WTC11 (cell line): ENCODE measurements at regions not wholly inside any gene's neighbourhood (a gene's known extent, or its start where the extent isn't known, plus 50 kb on each side); places are given as distances from the start of the nearest gene placed in this dataset.

Experiments used
- ATAC-seq: fragments of 200-7000 bp; cut with Tn5 transposase; 2 replicates; pipeline ENCODE4 v1.10.0; 2021; ENCODE audit warnings: mild to moderate bottlenecking, moderate library complexity
- CTCF ChIA-PET: fragments of 300-600 bp; sonication (Branson Sonifier 250); formaldehyde crosslinking; loops from one replicate; lab custom pipeline; 2021; ENCODE audit warnings: antibody characterized with exemption; lab: Charles Lee
- POLR2A ChIA-PET: fragments of 350-600 bp; sonication (Branson Sonifier 250); formaldehyde crosslinking; loops from one replicate; lab custom pipeline; 2021; ENCODE audit warnings: antibody characterized with exemption; lab: Charles Lee
- DNase-seq: peaks from one replicate; pipeline ENCODE4 v3.0.0; 2021; ENCODE audit warnings: low spot score
- H3K27ac Mint-ChIP-seq: 2 replicates; pipeline ENCODE4 v1.8.0; 2021; ENCODE audit warnings: mixed read lengths
- H3K27me3 Mint-ChIP-seq: 2 replicates; pipeline ENCODE4 v1.8.0; 2021; ENCODE audit warnings: low read depth, mild to moderate bottlenecking, moderate library complexity, mixed read lengths
- H3K36me3 Mint-ChIP-seq: 2 replicates; pipeline ENCODE4 v1.8.0; 2021; ENCODE audit warnings: mixed read lengths
- H3K4me1 Mint-ChIP-seq: 2 replicates; pipeline ENCODE4 v1.8.0; 2022; ENCODE audit warnings: mixed read lengths
- H3K4me3 Mint-ChIP-seq: 2 replicates; pipeline ENCODE4 v1.8.0; 2021; ENCODE audit warnings: mild to moderate bottlenecking, moderate library complexity, mixed read lengths
- H3K9me3 Mint-ChIP-seq: 2 replicates; pipeline ENCODE4 v1.8.0; 2021; ENCODE audit warnings: mixed read lengths
- AR ChIP-seq: fragments of 250-450 bp; sonication (Bioruptor Pico); IDR thresholded peaks from 2 replicates; pipeline ENCODE4 v1.9.0; 2021; ENCODE audit warnings: mild to moderate bottlenecking
- ATF1 ChIP-seq: sonication (generic); formaldehyde crosslinking; IDR thresholded peaks from 2 replicates; pipeline ENCODE4 v1.8.1; 2023; ENCODE audit warnings: mild to moderate bottlenecking, moderate library complexity, missing genetic modification reagents
- HMGXB4 ChIP-seq: sonication (generic); formaldehyde crosslinking; IDR thresholded peaks from 2 replicates; pipeline ENCODE4 v1.8.1; 2023; ENCODE audit warnings: mild to moderate bottlenecking, moderate library complexity, missing genetic modification reagents
- MXD4 ChIP-seq: fragments of 250-450 bp; sonication (Bioruptor Pico); IDR thresholded peaks from 2 replicates; pipeline ENCODE4 v1.8.0; 2021; ENCODE audit warnings: mild to moderate bottlenecking, moderate library complexity, borderline replicate concordance
- NFATC4 ChIP-seq: fragments of 250-450 bp; sonication (Bioruptor Pico); IDR thresholded peaks from 2 replicates; pipeline ENCODE4 v1.9.0; 2021; ENCODE audit warnings: mild to moderate bottlenecking
- NR2C2 ChIP-seq: sonication (generic); formaldehyde crosslinking; IDR thresholded peaks from 2 replicates; pipeline ENCODE4 v1.8.0; 2022; ENCODE audit warnings: mild to moderate bottlenecking, missing genetic modification reagents
- RORB ChIP-seq: fragments of 250-450 bp; sonication (Bioruptor Pico); IDR thresholded peaks from 2 replicates; pipeline ENCODE4 v1.9.0; 2021; ENCODE audit warnings: mild to moderate bottlenecking
- ZBTB43 ChIP-seq: sonication (generic); formaldehyde crosslinking; IDR thresholded peaks from 2 replicates; pipeline ENCODE4 v1.8.1; 2023; ENCODE audit warnings: mild to moderate bottlenecking, missing genetic modification reagents
- ZNF121 ChIP-seq: sonication (generic); formaldehyde crosslinking; IDR thresholded peaks from 2 replicates; pipeline ENCODE4 v1.8.0; 2023; ENCODE audit warnings: missing genetic modification reagents
- ZNF138 ChIP-seq: sonication (generic); formaldehyde crosslinking; conservative IDR thresholded peaks from 2 replicates; pipeline ENCODE4 v1.8.1; 2022; ENCODE audit warnings: mild to moderate bottlenecking, moderate library complexity, missing genetic modification reagents
- TF ChIP-seq, protein P1 (sequence below): sonication (generic); formaldehyde crosslinking; IDR thresholded peaks from 2 replicates; pipeline ENCODE4 v1.8.1; 2023; ENCODE audit warnings: mild to moderate bottlenecking, missing genetic modification reagents, moderate library complexity
- TF ChIP-seq, protein P2 (sequence below): sonication (generic); formaldehyde crosslinking; IDR thresholded peaks from 2 replicates; pipeline ENCODE4 v1.8.0; 2022; ENCODE audit warnings: mild to moderate bottlenecking, missing genetic modification reagents
- TF ChIP-seq, protein P3 (sequence below): sonication (generic); formaldehyde crosslinking; IDR thresholded peaks from 2 replicates; pipeline ENCODE4 v1.8.1; 2022; ENCODE audit warnings: low read depth, missing genetic modification reagents, borderline replicate concordance

GRCh38 chr2:18403921-18404522 is 156.4 kb downstream of the RDH14 start:
- CTCF ChIA-PET: interaction anchor here (1.1 to 2.3 kb wide), 3 partner anchors 10 to 16 kb away, joined by 5 to 14 read pairs (median 7); no protein-coding TSS in a partner anchor
- no peak for DNase-seq
- peaks cover 16% of the 10 kb centered on the region for H3K4me1 Mint-ChIP-seq
- no peak overlapping the region for H3K4me3 Mint-ChIP-seq
- TF ChIP-seq, protein P1, sequence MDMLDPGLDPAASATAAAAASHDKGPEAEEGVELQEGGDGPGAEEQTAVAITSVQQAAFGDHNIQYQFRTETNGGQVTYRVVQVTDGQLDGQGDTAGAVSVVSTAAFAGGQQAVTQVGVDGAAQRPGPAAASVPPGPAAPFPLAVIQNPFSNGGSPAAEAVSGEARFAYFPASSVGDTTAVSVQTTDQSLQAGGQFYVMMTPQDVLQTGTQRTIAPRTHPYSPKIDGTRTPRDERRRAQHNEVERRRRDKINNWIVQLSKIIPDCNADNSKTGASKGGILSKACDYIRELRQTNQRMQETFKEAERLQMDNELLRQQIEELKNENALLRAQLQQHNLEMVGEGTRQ: no peak
- TF ChIP-seq NR2C2 (CRISPR knock-in tag) (no peak), RORB (CRISPR knock-in tag) (no peak), ATF1 (CRISPR knock-in tag) (no peak), HMGXB4 (CRISPR knock-in tag) (no peak), NFATC4 (no peak)
- TF ChIP-seq, protein P2, sequence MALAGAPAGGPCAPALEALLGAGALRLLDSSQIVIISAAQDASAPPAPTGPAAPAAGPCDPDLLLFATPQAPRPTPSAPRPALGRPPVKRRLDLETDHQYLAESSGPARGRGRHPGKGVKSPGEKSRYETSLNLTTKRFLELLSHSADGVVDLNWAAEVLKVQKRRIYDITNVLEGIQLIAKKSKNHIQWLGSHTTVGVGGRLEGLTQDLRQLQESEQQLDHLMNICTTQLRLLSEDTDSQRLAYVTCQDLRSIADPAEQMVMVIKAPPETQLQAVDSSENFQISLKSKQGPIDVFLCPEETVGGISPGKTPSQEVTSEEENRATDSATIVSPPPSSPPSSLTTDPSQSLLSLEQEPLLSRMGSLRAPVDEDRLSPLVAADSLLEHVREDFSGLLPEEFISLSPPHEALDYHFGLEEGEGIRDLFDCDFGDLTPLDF (CRISPR knock-in tag): no peak
- no peaks in the 10 kb centered on the region for H3K9me3 Mint-ChIP-seq
- no peak overlapping the region for H3K27ac Mint-ChIP-seq
- POLR2A ChIA-PET: no interaction called here
- ATAC-seq: no peak
- no peaks in the 10 kb centered on the region for H3K27me3 Mint-ChIP-seq
- no peaks in the 10 kb centered on the region for H3K36me3 Mint-ChIP-seq

GRCh38 chr2:18402831-18403230 is 157.6 kb downstream of the RDH14 start:
- Mint-ChIP-seq H3K9me3 (no peaks in the 10 kb centered on the region), H3K36me3 (no peaks in the 10 kb centered on the region), H3K4me3 (no peak overlapping the region), H3K4me1 (peaks cover 16% of the 10 kb centered on the region), H3K27me3 (no peaks in the 10 kb centered on the region), H3K27ac (no peak overlapping the region)
- no peak for TF ChIP-seq ZBTB43 (CRISPR knock-in tag)
- TF ChIP-seq MXD4 (CRISPR knock-in tag): no peak
- no peak for TF ChIP-seq ZNF121 (CRISPR knock-in tag)
- TF ChIP-seq HMGXB4 (CRISPR knock-in tag): no peak
- ChIA-PET POLR2A (no interaction called here), CTCF (interaction anchor here (2.3 kb wide), 1 partner anchor 15 kb away, joined by 14 read pairs; no protein-coding TSS in a partner anchor)
- ATAC-seq (no peak), DNase-seq (no peak)

- POLR2A ChIA-PET: no interaction called here
- DNase-seq: no peak
- no peaks in the 10 kb centered on the region for H3K27me3 Mint-ChIP-seq
- peaks cover 16% of the 10 kb centered on the region for H3K4me1 Mint-ChIP-seq
- no peak for ATAC-seq
- H3K9me3 Mint-ChIP-seq: no peaks in the 10 kb centered on the region
- H3K4me3 Mint-ChIP-seq: no peak overlapping the region
- H3K27ac Mint-ChIP-seq: no peak overlapping the region
- TF ChIP-seq, protein P3, sequence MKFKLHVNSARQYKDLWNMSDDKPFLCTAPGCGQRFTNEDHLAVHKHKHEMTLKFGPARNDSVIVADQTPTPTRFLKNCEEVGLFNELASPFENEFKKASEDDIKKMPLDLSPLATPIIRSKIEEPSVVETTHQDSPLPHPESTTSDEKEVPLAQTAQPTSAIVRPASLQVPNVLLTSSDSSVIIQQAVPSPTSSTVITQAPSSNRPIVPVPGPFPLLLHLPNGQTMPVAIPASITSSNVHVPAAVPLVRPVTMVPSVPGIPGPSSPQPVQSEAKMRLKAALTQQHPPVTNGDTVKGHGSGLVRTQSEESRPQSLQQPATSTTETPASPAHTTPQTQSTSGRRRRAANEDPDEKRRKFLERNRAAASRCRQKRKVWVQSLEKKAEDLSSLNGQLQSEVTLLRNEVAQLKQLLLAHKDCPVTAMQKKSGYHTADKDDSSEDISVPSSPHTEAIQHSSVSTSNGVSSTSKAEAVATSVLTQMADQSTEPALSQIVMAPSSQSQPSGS (CRISPR knock-in tag): no peak
- TF ChIP-seq ZNF138 (CRISPR knock-in tag) (no peak), AR (no peak)
- CTCF ChIA-PET: interaction anchor here (0.8 kb wide), 1 partner anchor 14 kb away, joined by 3 read pairs; no protein-coding TSS in a partner anchor
- no peaks in the 10 kb centered on the region for H3K36me3 Mint-ChIP-seq
Measured at GRCh38 chr2:18401471-18401870, 159.0 kb downstream of the RDH14 start.
